T-helper 1 cell treated with Interleukin-12 subunit alpha and Interleukin-12 subunit beta and Interleukin-4 antibody, amounts not matched to agents 30 μg/mL and 1 μg/mL, for 36 hours (primary cell): ENCODE measurements at regions not wholly inside any gene's neighbourhood (a gene's known extent, or its start where the extent isn't known, plus 50 kb on each side); places are given as distances from the start of the nearest gene placed in this dataset.

ENCODE experiments used
- H3K27ac Mint-ChIP-seq: one replicate; pipeline ENCODE4 v1.8.0; 2021; ENCODE audit warnings: mild to moderate bottlenecking, mixed read lengths
- H3K27me3 Mint-ChIP-seq: one replicate; pipeline ENCODE4 v1.8.0; 2021; ENCODE audit warnings: low read depth, mixed read lengths
- H3K36me3 Mint-ChIP-seq: one replicate; pipeline ENCODE4 v1.8.0; 2021; ENCODE audit warnings: low read depth, mixed read lengths
- H3K4me1 Mint-ChIP-seq: one replicate; pipeline ENCODE4 v1.8.0; 2021; ENCODE audit warnings: low read depth, mixed read lengths
- H3K4me3 Mint-ChIP-seq: one replicate; pipeline ENCODE4 v1.8.0; 2021; ENCODE audit warnings: mild to moderate bottlenecking, moderate library complexity, mixed read lengths
- H3K9me3 Mint-ChIP-seq: one replicate; pipeline ENCODE4 v1.8.0; 2021; ENCODE audit warnings: mixed read lengths

DNA sequence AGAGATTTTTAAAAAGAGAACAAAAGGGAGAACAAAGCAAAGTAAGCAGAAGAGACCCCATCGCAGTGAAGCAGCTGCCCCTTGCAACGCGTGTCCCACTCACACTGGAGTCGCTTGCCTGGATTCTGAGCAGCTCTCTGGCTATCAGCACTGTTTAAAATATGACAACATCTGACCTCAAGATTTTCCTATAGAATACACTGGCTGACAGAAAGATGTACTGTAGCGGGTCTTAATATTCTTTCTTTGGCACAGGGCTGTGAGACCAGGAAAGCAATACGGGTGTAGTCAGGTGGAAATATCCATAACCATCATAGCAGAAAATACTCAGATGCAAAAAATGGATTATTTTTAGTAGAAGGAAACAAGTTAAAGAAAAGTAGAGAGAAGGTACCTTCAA lies 125.7 kb upstream of the TNS3 start:
- Mint-ChIP-seq H3K4me3 (no peak overlapping the region), H3K36me3 (no peaks in the 10 kb centered on the region), H3K4me1 (no peaks in the 10 kb centered on the region), H3K27me3 (no peaks in the 10 kb centered on the region), H3K9me3 (no peaks in the 10 kb centered on the region), H3K27ac (no peak overlapping the region)

DNA sequence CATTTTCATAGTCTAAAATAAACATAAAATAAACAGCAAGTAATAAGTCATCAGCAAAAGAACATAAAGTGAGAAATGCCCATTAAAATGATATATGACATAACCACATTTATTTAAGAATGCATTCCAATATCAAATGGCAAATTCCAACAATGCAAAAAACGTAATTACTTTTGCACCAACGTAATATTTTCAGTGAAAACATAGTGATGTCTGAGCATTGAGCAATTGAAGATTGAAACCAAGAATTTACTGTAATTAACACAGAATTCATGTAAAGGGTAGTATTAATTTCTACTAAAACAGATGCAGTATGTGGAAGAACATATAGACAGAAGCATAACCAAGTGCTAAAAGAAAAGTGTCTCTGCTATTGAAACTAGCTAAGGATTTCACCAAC lies 123.0 kb upstream of the TNS3 start:
- no peaks in the 10 kb centered on the region for H3K36me3 Mint-ChIP-seq
- H3K4me1 Mint-ChIP-seq, result no peaks in the 10 kb centered on the region
- no peaks in the 10 kb centered on the region for H3K27me3 Mint-ChIP-seq

DNA sequence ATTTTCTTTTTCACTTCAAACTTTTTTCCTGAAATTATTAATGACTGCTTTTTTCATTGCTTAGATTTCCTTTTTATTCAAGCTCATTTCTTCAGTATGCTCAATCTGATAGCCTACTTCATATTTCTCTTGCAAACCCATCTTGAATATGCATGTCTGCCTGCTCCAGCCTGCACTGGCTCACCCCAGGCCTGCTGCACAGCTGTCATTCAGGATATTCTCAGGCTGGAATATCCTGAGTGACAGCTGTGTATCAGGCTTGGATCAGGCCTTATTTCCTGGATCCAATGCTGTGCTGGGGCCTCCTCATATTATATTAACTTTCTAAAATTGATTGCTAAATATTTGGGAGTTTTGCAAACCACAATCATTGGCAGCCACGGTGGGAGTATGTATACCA lies 120.2 kb upstream of the TNS3 start:
- H3K4me3 Mint-ChIP-seq, result no peak overlapping the region
- no peaks in the 10 kb centered on the region for H3K36me3 Mint-ChIP-seq
- no peaks in the 10 kb centered on the region for H3K4me1 Mint-ChIP-seq
- H3K9me3 Mint-ChIP-seq, result no peaks in the 10 kb centered on the region
- no peak overlapping the region for H3K27ac Mint-ChIP-seq
- H3K27me3 Mint-ChIP-seq, result no peaks in the 10 kb centered on the region

More for the DNA sequence above, 123.0 kb upstream of the TNS3 start:
- Mint-ChIP-seq H3K9me3 (no peaks in the 10 kb centered on the region), H3K27ac (no peak overlapping the region), H3K4me3 (no peak overlapping the region)

DNA sequence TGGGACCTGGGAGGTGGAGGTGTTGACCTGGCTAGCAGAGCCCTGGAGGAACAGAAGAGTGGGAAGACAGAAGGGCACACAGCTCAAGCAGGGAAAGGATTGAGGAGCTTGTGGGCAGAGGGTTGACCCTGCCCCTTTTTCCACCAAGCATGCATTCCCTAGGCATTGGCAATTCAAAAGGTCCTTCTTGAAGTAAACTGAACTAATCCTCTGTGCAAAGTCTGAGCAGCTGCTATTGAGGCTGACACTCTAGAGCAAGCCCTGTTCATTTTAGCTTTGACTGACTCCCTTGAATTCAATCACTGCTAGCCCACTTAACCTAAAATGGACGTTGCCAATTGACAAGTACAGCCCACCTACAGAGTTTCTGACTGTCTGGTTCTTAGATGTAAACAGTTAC lies 116.5 kb upstream of the TNS3 start:
- Mint-ChIP-seq H3K27ac (no peak overlapping the region), H3K36me3 (no peaks in the 10 kb centered on the region), H3K27me3 (no peaks in the 10 kb centered on the region), H3K9me3 (no peaks in the 10 kb centered on the region), H3K4me3 (no peak overlapping the region), H3K4me1 (no peaks in the 10 kb centered on the region)

DNA sequence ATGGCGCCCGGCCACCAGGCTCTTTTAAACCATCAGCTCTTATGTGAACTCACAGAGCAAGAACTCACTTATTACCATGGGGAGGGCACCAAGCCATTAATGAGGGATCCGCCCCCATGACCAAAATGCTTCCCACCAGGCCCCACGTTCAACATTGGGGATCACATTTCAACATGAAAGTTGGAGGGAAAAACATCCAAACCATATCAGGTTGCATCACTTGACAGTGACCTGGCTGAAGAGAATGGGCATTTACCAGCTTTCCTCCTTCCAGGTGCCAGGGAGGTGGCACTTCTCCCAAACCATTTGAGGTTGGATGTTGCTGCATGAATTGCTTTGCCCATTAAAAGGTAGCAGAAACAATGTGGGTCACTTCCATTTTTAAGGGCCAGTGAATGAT lies 115.6 kb upstream of the TNS3 start:
- H3K9me3 Mint-ChIP-seq, result no peaks in the 10 kb centered on the region
- H3K27ac Mint-ChIP-seq, result no peak overlapping the region
- no peak overlapping the region for H3K4me3 Mint-ChIP-seq
- no peaks in the 10 kb centered on the region for H3K4me1 Mint-ChIP-seq
- H3K27me3 Mint-ChIP-seq, result no peaks in the 10 kb centered on the region
- no peaks in the 10 kb centered on the region for H3K36me3 Mint-ChIP-seq

DNA sequence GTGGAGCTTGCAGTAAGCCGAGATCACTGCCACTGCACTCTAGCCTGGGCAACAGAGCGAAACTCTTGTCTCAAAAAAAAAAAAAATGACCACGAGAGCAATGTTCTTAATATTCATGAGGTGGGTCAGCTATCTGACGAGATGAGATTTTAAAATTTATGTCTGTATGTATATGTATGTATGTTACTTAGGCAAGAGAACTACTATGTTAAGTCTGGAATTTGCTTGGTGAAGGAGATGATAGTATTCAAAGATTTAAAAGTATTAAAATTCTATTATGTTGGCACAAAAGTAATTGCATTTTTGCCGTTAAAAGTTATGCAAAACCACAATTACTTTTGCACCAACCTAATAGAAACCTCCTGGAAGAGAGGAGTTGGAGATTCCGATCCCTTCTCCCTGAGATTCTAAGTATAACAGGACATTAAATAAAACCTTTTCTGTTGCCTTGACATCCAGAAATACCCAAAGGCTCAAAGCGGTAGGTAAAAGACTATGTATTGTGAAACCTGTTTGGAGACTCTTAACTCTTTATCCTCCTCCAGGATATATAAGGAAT lies 114.3 kb upstream of the TNS3 start:
- H3K4me1 Mint-ChIP-seq, result no peaks in the 10 kb centered on the region
- H3K27ac Mint-ChIP-seq, result no peak overlapping the region
- no peaks in the 10 kb centered on the region for H3K36me3 Mint-ChIP-seq
- no peak overlapping the region for H3K4me3 Mint-ChIP-seq
- H3K9me3 Mint-ChIP-seq, result no peaks in the 10 kb centered on the region
- no peaks in the 10 kb centered on the region for H3K27me3 Mint-ChIP-seq

DNA sequence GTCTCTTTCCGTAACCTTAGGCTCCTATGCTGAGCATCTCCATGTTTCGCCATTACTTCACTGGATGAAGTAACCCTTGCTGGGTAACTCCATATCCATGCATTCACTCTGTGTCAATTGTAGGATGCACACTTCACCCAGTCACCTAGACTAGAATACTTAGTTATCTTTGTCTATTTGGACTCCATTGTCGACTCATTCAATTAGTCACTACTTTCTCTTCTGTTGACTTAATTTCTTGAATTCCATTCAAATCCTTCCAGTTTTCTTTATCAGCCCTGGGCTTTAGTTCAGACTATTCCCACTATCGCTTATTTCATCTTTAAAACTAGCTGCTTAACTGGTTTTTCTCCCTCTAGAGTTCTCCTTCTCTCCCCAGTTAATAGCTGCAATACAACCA lies 111.3 kb upstream of the TNS3 start:
- Mint-ChIP-seq H3K27me3 (no peaks in the 10 kb centered on the region), H3K4me1 (no peaks in the 10 kb centered on the region), H3K4me3 (no peak overlapping the region), H3K36me3 (no peaks in the 10 kb centered on the region), H3K9me3 (no peaks in the 10 kb centered on the region), H3K27ac (no peak overlapping the region)

DNA sequence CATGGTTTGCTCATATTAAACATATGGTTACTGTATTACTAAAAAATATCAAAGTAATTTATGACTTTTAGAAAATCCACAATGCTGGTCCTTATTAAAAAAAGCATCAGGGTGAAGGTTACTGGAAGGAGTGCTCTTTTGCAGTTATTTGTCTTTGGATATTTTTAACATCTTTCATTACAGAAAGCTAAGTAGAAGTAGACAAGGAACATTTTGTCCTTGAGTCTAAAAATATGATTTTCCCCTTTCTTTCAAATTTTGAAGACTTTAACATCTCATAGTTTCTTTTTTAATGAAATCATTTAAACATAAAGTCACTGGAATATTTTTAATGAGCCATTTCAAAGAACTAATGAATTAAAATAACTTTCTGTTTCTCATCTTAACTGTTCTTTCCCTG lies 110.1 kb upstream of the TNS3 start:
- Mint-ChIP-seq H3K27me3 (no peaks in the 10 kb centered on the region), H3K4me1 (no peaks in the 10 kb centered on the region), H3K36me3 (no peaks in the 10 kb centered on the region), H3K9me3 (no peaks in the 10 kb centered on the region), H3K4me3 (no peak overlapping the region), H3K27ac (no peak overlapping the region)

DNA sequence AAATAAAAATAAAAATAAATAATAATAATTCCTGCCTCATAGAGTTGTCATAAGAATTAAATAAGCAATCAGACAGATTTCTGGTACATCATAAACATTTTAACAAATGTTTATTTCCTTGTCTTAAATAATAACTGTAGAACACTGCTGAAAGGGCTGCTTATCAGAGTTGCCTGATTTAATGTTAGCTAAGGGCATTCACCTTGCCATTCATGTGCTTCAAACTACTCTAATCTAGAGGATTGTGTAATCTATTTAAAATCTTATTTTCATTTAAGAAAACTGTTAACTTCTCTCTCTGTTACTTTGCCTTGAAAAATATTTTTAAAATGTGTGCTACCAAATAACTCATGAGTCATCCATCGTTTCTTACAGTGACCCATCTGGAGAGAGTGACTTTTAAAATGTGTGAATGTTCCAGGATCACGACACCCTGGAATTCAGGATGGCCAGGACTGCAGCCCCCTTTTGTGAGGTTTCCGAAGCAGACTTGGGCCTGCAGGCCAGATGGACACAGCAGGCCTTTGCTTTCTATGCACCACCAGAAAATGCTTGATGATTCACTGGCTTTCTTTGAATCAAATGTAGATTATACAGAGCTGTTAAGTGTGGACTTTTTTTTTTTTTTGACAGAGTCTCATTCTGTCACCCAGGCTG lies 109.1 kb upstream of the TNS3 start:
- Mint-ChIP-seq H3K9me3 (no peaks in the 10 kb centered on the region), H3K27ac (no peak overlapping the region), H3K27me3 (no peaks in the 10 kb centered on the region), H3K36me3 (no peaks in the 10 kb centered on the region), H3K4me3 (no peak overlapping the region), H3K4me1 (no peaks in the 10 kb centered on the region)

DNA sequence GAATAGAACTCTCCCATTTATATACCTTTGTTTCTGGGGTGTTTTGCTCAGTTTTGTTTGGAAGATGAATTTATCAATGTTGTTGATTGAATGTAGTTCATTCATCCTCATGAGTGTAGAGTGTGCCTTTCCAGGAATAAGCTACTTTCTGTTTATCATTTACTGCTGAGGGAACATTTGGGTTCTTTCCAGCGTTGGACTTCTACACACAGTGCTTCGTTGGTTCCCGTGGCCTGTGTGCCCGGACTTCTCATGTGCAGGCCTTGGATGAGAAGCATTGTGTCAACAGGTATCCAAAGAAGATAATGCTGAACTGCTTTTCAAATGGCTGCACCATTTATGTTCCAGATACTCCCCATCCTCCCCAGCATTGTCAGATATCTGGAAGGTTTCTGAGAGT lies 107.6 kb upstream of the TNS3 start:
- H3K9me3 Mint-ChIP-seq, result no peaks in the 10 kb centered on the region
- H3K27ac Mint-ChIP-seq, result no peak overlapping the region
- no peaks in the 10 kb centered on the region for H3K27me3 Mint-ChIP-seq
- no peak overlapping the region for H3K4me3 Mint-ChIP-seq
- H3K36me3 Mint-ChIP-seq, result no peaks in the 10 kb centered on the region
- no peaks in the 10 kb centered on the region for H3K4me1 Mint-ChIP-seq

DNA sequence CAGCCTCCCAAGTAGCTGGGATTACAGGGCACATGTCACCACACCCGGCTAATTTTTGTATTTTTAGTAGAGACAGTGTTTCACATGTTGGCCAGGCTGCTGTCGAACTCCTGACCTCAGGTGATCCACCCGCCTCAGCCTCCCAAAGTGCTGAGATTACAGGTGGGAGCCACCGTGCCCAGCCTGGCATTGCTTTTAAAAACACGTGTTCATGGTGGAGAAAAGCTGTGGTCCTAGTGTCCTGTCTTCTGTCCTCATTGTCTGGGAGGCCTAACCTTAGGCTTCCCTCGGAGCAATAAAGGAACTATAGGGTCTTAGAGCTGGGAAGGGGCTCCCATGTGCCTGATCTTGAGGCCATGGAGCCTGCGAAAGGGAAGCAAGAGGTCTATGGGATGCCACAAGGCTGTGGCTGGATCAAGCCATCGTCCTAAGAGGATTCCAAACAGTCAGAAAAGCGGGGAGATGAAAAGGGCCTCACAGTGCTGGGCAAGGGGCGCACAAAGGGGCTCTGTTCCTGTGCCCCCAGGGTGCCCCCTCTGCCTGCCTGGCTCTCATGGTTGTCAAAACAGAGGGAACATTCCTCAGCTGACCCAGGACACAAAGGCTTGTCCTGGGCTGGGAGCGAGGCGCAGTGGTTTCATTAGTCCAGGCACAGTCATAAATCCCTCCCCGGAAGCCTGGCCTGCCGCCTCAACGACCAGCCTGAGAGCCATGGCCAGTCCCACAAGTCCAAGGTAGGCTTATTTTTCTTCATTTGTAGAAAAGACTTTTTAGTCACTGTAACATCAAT lies 106.6 kb upstream of the TNS3 start:
- Mint-ChIP-seq H3K9me3 (no peaks in the 10 kb centered on the region), H3K4me3 (no peak overlapping the region), H3K36me3 (no peaks in the 10 kb centered on the region), H3K27ac (no peak overlapping the region), H3K27me3 (no peaks in the 10 kb centered on the region), H3K4me1 (no peaks in the 10 kb centered on the region)

DNA sequence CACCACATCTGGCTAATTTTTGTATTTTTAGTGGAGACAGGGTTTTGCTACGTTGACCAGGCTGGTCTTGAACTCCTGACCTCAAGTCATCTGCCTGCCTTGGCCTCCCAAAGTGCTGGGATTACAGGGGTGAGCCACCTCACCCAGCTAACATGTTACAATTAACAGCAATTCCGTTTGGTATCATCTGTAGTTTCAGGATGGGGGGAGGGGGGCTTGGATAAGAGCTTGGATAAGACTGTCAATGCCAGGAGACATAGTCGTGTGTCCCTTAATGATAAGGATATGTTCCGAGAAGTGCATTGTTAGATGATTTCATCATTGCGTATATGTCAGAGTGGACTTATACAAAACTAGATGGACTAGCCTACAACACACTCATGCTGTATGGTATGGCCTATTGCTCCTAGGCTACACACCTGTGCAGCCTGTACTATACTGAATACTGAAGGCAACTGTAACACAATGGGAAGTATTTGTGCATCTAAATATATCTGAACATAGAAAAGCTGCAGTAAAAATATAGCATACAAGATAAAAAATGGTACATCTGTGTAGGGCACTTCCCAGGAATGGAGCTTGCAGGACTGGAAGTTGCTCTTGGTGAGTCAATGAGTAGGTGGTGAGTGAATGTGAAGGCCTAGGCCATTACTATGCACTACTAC lies 103.9 kb upstream of the TNS3 start:
- no peaks in the 10 kb centered on the region for H3K4me1 Mint-ChIP-seq
- H3K27me3 Mint-ChIP-seq, result no peaks in the 10 kb centered on the region
- no peak overlapping the region for H3K27ac Mint-ChIP-seq

DNA sequence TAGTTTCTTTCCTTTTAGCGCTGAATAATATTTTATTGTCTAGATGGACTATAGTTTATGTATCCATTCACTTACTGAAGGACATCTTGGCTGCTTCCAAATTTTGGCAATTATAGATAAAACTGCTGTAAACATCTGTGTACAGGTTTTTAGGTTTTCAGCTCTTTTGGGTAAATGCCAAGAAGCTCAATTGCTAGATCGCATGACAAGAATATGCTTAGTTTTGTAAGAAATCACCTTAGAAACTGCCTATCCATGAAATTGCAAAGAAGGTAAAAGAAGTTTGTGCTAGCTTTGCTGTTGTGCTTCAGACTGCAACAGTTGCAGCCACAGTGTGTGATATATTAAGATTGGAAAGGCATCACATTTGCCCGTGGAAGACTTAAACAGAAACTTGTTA lies 103.2 kb upstream of the TNS3 start:
- Mint-ChIP-seq H3K4me1 (no peaks in the 10 kb centered on the region), H3K9me3 (no peaks in the 10 kb centered on the region), H3K27me3 (no peaks in the 10 kb centered on the region), H3K36me3 (no peaks in the 10 kb centered on the region), H3K27ac (no peak overlapping the region), H3K4me3 (no peak overlapping the region)

More for the DNA sequence above, 103.9 kb upstream of the TNS3 start:
- Mint-ChIP-seq H3K9me3 (no peaks in the 10 kb centered on the region), H3K36me3 (no peaks in the 10 kb centered on the region), H3K4me3 (no peak overlapping the region)

DNA sequence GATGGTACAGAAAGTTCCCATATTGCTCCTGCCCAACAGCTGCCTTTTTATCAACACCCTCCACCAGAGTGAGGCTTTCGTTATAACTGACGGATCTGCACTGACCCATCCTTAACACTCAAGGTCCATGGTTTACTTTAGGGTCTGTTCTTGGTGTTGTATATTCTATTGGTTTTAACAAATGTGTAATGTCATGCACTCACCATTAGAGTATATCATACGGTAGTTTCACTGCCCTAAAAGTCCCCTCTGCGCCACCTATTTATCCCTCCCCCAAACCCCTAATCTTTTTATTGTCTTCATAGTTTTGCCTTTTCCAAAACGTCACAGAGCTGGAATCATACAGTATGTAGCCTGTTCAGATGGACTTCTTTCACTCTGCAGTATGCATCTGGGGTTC lies 102.8 kb upstream of the TNS3 start:
- no peaks in the 10 kb centered on the region for H3K36me3 Mint-ChIP-seq
- no peaks in the 10 kb centered on the region for H3K9me3 Mint-ChIP-seq
- no peaks in the 10 kb centered on the region for H3K4me1 Mint-ChIP-seq
- H3K27ac Mint-ChIP-seq, result no peak overlapping the region
- H3K27me3 Mint-ChIP-seq, result no peaks in the 10 kb centered on the region
- no peak overlapping the region for H3K4me3 Mint-ChIP-seq

DNA sequence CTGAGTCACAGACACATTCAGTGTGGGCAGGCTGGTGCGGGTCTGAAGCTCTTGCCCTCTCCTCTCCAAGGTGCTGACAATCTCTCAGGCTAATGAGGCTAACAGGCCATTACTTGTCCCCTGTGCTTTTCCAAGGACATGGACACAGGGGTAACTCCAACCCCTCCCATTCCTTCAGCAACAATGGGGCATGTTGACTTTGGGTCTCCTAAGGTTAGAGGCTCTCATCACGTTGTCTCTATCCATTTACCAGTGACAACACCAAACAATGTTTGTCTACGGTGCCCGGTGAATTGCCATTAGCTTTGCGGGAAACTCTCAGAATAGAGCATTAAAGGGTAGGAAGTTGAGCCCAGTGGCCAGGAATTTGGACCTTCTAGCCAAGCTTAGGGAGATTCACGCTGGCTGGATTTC lies 101.6 kb upstream of the TNS3 start:
- H3K4me1 Mint-ChIP-seq, result no peaks in the 10 kb centered on the region

More for the DNA sequence above, 101.6 kb upstream of the TNS3 start:
- Mint-ChIP-seq H3K4me3 (no peak overlapping the region), H3K36me3 (no peaks in the 10 kb centered on the region), H3K27me3 (no peaks in the 10 kb centered on the region), H3K9me3 (no peaks in the 10 kb centered on the region), H3K27ac (no peak overlapping the region)
